Esophagus squamous epithelium (tissue), 4 donors: ENCODE measurements at regions not wholly inside any gene's neighbourhood (a gene's known extent, or its start where the extent isn't known, plus 50 kb on each side); places are given as distances from the start of the nearest gene placed in this dataset.

Experiments used
- POLR2A ChIP-seq, 4 donors: fragments of 450-650 bp; IDR thresholded peaks; one replicate each; pipeline ENCODE4 v1.6.1; 2017; ENCODE audit warnings: antibody characterized with exemption in 4 of 4, mild to moderate bottlenecking in 4 of 4, moderate library complexity in 3 of 4
- TF ChIP-seq, protein P1 (sequence below), 6 experiments: fragments of 450-650 bp in 4 of 6; fragments of 200-600 bp in 2 of 6; sonication (generic) in 2 of 6; IDR thresholded peaks; one replicate each; pipeline ENCODE4 v1.5.1; 2016 to 2019; ENCODE audit warnings: antibody characterized with exemption in 6 of 6, mild to moderate bottlenecking in 4 of 6, moderate library complexity in 4 of 6

DNA sequence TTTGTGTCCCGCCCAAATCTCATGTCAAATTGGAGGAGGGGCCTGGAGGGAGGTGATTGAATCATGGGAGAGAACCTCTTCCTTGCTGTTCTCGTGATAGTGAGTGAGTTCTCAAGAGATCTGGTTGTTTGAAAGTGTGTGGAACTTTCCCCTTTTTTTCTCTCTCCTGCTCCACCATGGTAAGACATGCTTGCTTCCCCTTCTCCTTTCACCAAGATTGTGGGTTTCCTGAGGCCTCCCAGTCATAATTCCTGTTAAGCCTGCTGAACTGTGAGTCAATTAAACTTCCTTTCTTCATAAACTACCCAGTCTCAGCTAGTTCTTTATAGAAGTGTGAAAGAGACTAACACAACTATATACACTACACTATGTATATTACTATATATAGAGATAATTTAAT lies 697.8 kb upstream of the HS3ST1 start:
- TF ChIP-seq, protein P1, sequence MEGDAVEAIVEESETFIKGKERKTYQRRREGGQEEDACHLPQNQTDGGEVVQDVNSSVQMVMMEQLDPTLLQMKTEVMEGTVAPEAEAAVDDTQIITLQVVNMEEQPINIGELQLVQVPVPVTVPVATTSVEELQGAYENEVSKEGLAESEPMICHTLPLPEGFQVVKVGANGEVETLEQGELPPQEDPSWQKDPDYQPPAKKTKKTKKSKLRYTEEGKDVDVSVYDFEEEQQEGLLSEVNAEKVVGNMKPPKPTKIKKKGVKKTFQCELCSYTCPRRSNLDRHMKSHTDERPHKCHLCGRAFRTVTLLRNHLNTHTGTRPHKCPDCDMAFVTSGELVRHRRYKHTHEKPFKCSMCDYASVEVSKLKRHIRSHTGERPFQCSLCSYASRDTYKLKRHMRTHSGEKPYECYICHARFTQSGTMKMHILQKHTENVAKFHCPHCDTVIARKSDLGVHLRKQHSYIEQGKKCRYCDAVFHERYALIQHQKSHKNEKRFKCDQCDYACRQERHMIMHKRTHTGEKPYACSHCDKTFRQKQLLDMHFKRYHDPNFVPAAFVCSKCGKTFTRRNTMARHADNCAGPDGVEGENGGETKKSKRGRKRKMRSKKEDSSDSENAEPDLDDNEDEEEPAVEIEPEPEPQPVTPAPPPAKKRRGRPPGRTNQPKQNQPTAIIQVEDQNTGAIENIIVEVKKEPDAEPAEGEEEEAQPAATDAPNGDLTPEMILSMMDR (IDR thresholded peaks at IDR 0.05) = no peak
- TF ChIP-seq POLR2A (IDR thresholded peaks at IDR 0.05) = no peak
